ENCODE measurements at regions not wholly inside any gene's neighbourhood (a gene's known extent, or its start where the extent isn't known, plus 50 kb on each side); places are given as distances from the start of the nearest gene placed in this dataset.

GRCh38 chr15:69893863-69894262 is 203.9 kb downstream of the TLE3 start:
- Mint-ChIP-seq H3K36me3 (ENCODE audit: low read depth) (no peaks in the 10 kb centered on the region), H3K27ac (no peak overlapping the region), H3K4me3 (no peak overlapping the region), H3K27me3 (ENCODE audit: low read depth) (peaks cover 35% of the 10 kb centered on the region), H3K4me1 (ENCODE audit: low read depth) (no peaks in the 10 kb centered on the region), H3K9me3 (peaks cover 4% of the 10 kb centered on the region)
- no peak for DNase-seq (ENCODE audit: low spot score)

GRCh38 chr15:69895202-69895601 is 202.5 kb downstream of the TLE3 start:
- Mint-ChIP-seq H3K4me3 (no peak overlapping the region), H3K27ac (no peak overlapping the region), H3K36me3 (ENCODE audit: low read depth) (no peaks in the 10 kb centered on the region), H3K9me3 (peaks cover 4% of the 10 kb centered on the region), H3K27me3 (ENCODE audit: low read depth) (peaks cover 38% of the 10 kb centered on the region), H3K4me1 (ENCODE audit: low read depth) (no peaks in the 10 kb centered on the region)
- DNase-seq (ENCODE audit: low spot score), result no peak

GRCh38 chr15:69896606-69897005 is 201.1 kb downstream of the TLE3 start:
- Mint-ChIP-seq H3K27me3 (ENCODE audit: low read depth) (peaks cover 35% of the 10 kb centered on the region), H3K4me3 (no peak overlapping the region), H3K27ac (no peak overlapping the region), H3K9me3 (no peaks in the 10 kb centered on the region), H3K4me1 (ENCODE audit: low read depth) (no peaks in the 10 kb centered on the region), H3K36me3 (ENCODE audit: low read depth) (no peaks in the 10 kb centered on the region)
- no peak for DNase-seq (ENCODE audit: low spot score)

GRCh38 chr15:69897061-69897460 is 200.7 kb downstream of the TLE3 start:
- Mint-ChIP-seq H3K27ac (no peak overlapping the region), H3K4me1 (ENCODE audit: low read depth) (no peaks in the 10 kb centered on the region)

GRCh38 chr15:69897471-69898237 is 200.1 kb downstream of the TLE3 start:
- Mint-ChIP-seq H3K27me3 (ENCODE audit: low read depth) (peaks cover 33% of the 10 kb centered on the region), H3K4me3 (no peak overlapping the region), H3K36me3 (ENCODE audit: low read depth) (no peaks in the 10 kb centered on the region), H3K9me3 (no peaks in the 10 kb centered on the region), H3K27ac (no peak overlapping the region), H3K4me1 (ENCODE audit: low read depth) (no peaks in the 10 kb centered on the region)
- no peak for DNase-seq (ENCODE audit: low spot score)

More at GRCh38 chr15:69897061-69897460, 200.7 kb downstream of the TLE3 start:
- Mint-ChIP-seq H3K36me3 (ENCODE audit: low read depth) (no peaks in the 10 kb centered on the region), H3K9me3 (no peaks in the 10 kb centered on the region), H3K27me3 (ENCODE audit: low read depth) (peaks cover 35% of the 10 kb centered on the region), H3K4me3 (no peak overlapping the region)
- no peak for DNase-seq (ENCODE audit: low spot score)

- Mint-ChIP-seq H3K36me3 (ENCODE audit: low read depth) (no peaks in the 10 kb centered on the region), H3K27me3 (ENCODE audit: low read depth) (peaks cover 33% of the 10 kb centered on the region), H3K27ac (no peak overlapping the region)
Observed at GRCh38 chr15:69898243-69898642, 199.5 kb downstream of the TLE3 start.

GRCh38 chr15:69902414-69903062 is 195.2 kb downstream of the TLE3 start:
- Mint-ChIP-seq H3K9me3 (no peaks in the 10 kb centered on the region), H3K36me3 (ENCODE audit: low read depth) (no peaks in the 10 kb centered on the region), H3K27me3 (ENCODE audit: low read depth) (peaks cover 7% of the 10 kb centered on the region), H3K27ac (no peak overlapping the region), H3K4me1 (ENCODE audit: low read depth) (no peaks in the 10 kb centered on the region), H3K4me3 (no peak overlapping the region)
- no peak for DNase-seq (ENCODE audit: low spot score)

More at GRCh38 chr15:69898243-69898642, 199.5 kb downstream of the TLE3 start:
- Mint-ChIP-seq H3K4me1 (ENCODE audit: low read depth) (no peaks in the 10 kb centered on the region), H3K9me3 (no peaks in the 10 kb centered on the region), H3K4me3 (no peak overlapping the region)
- no peak for DNase-seq (ENCODE audit: low spot score)

- no peak overlapping the region for H3K4me3 Mint-ChIP-seq
Observed at GRCh38 chr15:69903470-69904469, 193.9 kb downstream of the TLE3 start.

GRCh38 chr15:69906256-69907185 is 191.2 kb downstream of the TLE3 start:
- Mint-ChIP-seq H3K4me1 (ENCODE audit: low read depth) (no peaks in the 10 kb centered on the region), H3K36me3 (ENCODE audit: low read depth) (no peaks in the 10 kb centered on the region), H3K27me3 (ENCODE audit: low read depth) (peaks cover 5% of the 10 kb centered on the region), H3K4me3 (no peak overlapping the region), H3K9me3 (no peaks in the 10 kb centered on the region), H3K27ac (no peak overlapping the region)
- DNase-seq (ENCODE audit: low spot score), result no peak

More at GRCh38 chr15:69903470-69904469, 193.9 kb downstream of the TLE3 start:
- no peaks in the 10 kb centered on the region for H3K9me3 Mint-ChIP-seq
- DNase-seq (ENCODE audit: low spot score), result no peak
- no peaks in the 10 kb centered on the region for H3K36me3 Mint-ChIP-seq (ENCODE audit: low read depth)
- H3K27ac Mint-ChIP-seq, result no peak overlapping the region
- peaks cover 8% of the 10 kb centered on the region for H3K27me3 Mint-ChIP-seq (ENCODE audit: low read depth)
- H3K4me1 Mint-ChIP-seq (ENCODE audit: low read depth), result no peaks in the 10 kb centered on the region

- H3K4me3 Mint-ChIP-seq, result no peak overlapping the region
- H3K27me3 Mint-ChIP-seq (ENCODE audit: low read depth), result peaks cover 5% of the 10 kb centered on the region
- no peaks in the 10 kb centered on the region for H3K9me3 Mint-ChIP-seq
- no peak overlapping the region for H3K27ac Mint-ChIP-seq
- no peaks in the 10 kb centered on the region for H3K36me3 Mint-ChIP-seq (ENCODE audit: low read depth)
- DNase-seq (ENCODE audit: low spot score), result no peak
- no peaks in the 10 kb centered on the region for H3K4me1 Mint-ChIP-seq (ENCODE audit: low read depth)
Observed at GRCh38 chr15:69908060-69908459, 189.7 kb downstream of the TLE3 start.

GRCh38 chr15:69908590-69909420 is 188.9 kb downstream of the TLE3 start:
- Mint-ChIP-seq H3K4me1 (ENCODE audit: low read depth) (no peaks in the 10 kb centered on the region), H3K36me3 (ENCODE audit: low read depth) (no peaks in the 10 kb centered on the region), H3K27ac (no peak overlapping the region), H3K27me3 (ENCODE audit: low read depth) (peaks cover 5% of the 10 kb centered on the region), H3K4me3 (no peak overlapping the region), H3K9me3 (no peaks in the 10 kb centered on the region)
- DNase-seq (ENCODE audit: low spot score), result no peak

- Mint-ChIP-seq H3K4me3 (no peak overlapping the region), H3K9me3 (no peaks in the 10 kb centered on the region), H3K27me3 (ENCODE audit: low read depth) (peaks cover 8% of the 10 kb centered on the region), H3K27ac (no peak overlapping the region), H3K36me3 (ENCODE audit: low read depth) (no peaks in the 10 kb centered on the region), H3K4me1 (ENCODE audit: low read depth) (no peaks in the 10 kb centered on the region)
- DNase-seq (ENCODE audit: low spot score), result no peak
Observed at GRCh38 chr15:69909719-69910444, 187.8 kb downstream of the TLE3 start.
